ENCODE measurements at regions not wholly inside any gene's neighbourhood (a gene's known extent, or its start where the extent isn't known, plus 50 kb on each side); places are given as distances from the start of the nearest gene placed in this dataset.

GRCh38 chr10:29023678-29024077 lies 265.2 kb upstream of the LYZL1 start:
- TF ChIP-seq, protein P1, sequence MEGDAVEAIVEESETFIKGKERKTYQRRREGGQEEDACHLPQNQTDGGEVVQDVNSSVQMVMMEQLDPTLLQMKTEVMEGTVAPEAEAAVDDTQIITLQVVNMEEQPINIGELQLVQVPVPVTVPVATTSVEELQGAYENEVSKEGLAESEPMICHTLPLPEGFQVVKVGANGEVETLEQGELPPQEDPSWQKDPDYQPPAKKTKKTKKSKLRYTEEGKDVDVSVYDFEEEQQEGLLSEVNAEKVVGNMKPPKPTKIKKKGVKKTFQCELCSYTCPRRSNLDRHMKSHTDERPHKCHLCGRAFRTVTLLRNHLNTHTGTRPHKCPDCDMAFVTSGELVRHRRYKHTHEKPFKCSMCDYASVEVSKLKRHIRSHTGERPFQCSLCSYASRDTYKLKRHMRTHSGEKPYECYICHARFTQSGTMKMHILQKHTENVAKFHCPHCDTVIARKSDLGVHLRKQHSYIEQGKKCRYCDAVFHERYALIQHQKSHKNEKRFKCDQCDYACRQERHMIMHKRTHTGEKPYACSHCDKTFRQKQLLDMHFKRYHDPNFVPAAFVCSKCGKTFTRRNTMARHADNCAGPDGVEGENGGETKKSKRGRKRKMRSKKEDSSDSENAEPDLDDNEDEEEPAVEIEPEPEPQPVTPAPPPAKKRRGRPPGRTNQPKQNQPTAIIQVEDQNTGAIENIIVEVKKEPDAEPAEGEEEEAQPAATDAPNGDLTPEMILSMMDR (IDR thresholded peaks at IDR 0.05; ENCODE audit: low read length) = no peak
- TF ChIP-seq EZH2 (optimal IDR thresholded peaks at IDR 0.05; ENCODE audit: low read depth, low read length) = no peak
- no peak for TF ChIP-seq EZH2phosphoT487 (IDR thresholded peaks at IDR 0.05; ENCODE audit: low read length)
